GM18502 (cell line): ENCODE measurements at regions not wholly inside any gene's neighbourhood (a gene's known extent, or its start where the extent isn't known, plus 50 kb on each side); places are given as distances from the start of the nearest gene placed in this dataset.
A peak's percentile ranks its signal among the peaks of the same experiment; 100 is the strongest.
"Not testable (repeated sequence)": the region's sequence is repeated elsewhere in the genome, so short reads cannot be mapped to it uniquely, and the experiment has no call there.

ENCODE experiments used
- ATAC-seq: cut with Tn5 transposase; IDR thresholded peaks from one replicate; pipeline ENCODE4 v1.9.1; 2021; ENCODE audit warnings: mild to moderate bottlenecking; ENCODE audit not compliant: unreplicated experiment, poor library complexity

DNA sequence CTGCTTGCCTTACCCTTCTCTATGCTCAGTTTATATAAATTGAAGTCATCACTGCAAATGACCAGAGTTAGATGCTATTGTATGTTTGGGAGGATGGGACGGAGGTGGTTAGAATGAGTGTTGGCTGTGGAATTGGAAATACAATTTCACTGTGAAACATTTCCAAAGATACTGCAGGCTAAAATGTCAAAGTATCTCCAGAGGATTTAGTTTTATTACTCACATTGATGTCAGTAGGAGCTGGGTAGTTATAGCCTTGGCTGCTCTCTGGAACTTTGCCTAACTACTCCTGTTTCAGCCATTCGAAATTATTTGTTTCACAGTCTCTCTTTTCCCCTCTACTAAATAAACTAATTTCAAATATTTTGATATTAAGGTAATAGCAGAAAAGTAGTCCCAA, 92.6 kb upstream of the PPP3CA start:
- no peak for ATAC-seq

DNA sequence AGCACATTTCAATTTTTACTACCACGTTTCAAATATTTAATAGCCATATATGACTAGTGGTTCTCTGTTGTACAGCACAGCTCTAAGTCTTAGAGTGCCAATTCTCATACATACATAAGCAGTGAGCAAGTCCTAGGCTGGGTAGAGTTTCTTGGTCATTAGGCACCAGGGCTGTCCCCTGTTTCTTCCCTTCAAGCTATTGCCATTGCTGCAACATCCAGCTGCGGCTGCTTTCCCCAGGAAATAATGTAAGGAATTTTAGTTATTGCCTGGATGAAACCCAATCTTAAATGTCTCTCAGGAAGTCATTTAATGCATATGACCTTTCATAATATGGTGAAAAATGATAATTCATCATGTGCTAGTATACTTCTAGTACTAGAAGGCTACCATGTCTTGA, 74.1 kb upstream of the PPP3CA start:
- no peak for ATAC-seq

DNA sequence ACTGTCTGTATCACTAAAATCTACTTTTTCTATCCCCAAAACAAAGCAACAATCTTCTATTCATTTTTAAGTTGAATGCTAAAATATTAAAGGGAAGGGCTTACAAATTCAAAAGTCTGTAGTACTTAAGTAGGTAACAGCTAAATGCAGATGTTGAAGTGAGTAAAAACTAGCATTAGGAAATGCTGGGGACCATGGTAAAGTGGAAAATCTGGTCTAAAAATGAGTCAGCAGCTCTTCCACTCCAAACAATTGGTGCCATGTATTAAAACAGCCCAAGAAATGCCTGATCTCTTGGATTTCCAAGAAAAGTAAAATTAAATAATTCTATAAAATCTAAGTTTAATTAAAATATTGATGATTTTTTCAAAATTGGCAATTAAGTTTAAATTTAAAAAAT, 73.3 kb upstream of the PPP3CA start:
- no peak for ATAC-seq

DNA sequence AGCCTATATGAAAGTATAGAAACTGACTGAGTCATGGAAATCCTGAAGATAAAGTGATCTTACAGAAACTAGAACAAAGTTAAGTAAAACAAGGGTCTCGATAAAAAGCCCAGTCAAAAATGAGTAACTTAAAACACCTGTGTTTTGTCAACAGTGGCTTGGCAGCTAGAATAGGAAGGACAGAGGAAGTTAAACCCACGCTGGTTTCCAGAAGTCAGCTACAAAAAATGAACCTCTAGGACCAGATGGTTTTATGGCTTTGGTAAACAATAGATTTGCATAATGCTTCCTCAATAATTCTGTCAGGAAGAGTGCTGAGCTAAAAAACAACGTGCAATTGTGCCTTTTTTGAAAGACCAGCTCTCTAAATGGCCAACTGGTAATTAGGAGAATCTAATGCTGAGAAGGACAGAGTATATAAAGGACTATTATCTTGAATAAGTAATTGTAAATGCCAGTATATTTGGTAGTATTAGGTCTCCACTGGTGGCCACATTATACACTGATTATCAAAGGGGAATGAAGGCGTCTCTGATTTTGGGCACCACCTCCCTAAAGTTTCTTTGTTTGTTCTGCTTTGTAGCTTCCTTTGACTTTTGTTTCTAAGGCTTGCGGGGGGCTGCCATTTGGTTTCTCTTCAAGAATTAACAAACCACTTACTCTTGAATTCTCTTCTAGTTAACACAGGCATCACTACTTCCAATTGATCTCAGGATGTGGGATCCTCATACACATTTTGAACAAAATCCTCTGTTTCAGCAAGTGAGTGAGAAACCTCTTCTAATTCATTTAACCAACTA, 72.2 kb upstream of the PPP3CA start:
- peak; percentile 74 for ATAC-seq

DNA sequence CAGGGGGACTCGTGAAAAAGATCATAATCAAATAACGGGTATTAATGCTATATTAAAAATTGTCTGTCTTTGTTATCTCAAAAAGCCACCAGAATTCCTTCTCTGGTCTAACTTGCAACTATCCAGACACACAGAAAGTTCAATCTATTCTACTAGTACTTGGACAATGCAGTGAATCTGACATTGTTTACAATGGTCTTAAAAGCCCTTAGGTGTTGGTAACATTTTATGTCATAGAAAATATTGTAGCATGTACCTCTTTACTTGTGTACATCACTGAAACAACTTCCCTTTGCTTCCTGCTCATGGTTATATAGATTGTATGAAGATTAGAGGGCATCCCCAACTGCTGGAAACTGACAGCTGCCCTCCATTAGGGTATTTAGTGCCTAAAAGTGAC, 71.1 kb upstream of the PPP3CA start:
- ATAC-seq, result peak; percentile 2

DNA sequence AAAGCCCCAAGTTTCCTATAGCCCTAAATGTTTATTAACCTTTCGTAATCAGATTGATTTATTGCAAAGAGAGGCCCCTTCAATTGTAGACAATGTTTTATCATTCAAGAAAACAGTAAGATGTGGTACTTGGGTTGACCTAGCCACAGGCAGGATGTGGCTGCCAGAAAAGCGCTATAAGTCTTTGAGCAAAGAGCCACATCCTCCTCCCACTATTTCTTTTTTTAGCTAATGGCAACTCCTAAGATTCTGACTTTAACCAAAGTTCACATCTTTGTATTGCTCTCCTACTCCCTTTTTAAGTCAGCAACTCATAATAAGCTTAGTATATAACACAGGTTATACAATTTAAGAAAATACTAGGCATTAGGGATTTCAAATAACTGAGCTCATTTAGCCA, 70.7 kb upstream of the PPP3CA start:
- ATAC-seq, result peak; percentile 85

DNA sequence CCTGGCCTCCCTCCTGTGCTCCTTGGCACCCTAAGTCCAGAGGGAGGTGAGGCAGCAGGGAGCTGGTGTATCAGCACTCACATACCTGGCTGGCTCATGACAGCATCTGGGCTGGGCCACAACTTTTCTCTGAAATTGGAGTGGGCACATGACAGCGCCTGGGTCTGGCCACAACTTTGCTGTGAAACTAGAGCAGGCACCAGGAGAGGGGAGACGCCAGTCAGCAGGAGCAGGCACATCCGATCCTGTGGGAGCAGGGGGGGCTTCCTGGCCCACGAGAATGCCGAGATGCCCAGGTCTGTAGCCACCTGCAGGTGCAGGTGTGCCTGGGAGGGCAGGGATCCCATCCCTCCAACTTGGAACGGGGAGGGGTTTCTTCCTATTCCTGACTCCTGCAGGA, 69.7 kb upstream of the PPP3CA start:
- no peak for ATAC-seq

DNA sequence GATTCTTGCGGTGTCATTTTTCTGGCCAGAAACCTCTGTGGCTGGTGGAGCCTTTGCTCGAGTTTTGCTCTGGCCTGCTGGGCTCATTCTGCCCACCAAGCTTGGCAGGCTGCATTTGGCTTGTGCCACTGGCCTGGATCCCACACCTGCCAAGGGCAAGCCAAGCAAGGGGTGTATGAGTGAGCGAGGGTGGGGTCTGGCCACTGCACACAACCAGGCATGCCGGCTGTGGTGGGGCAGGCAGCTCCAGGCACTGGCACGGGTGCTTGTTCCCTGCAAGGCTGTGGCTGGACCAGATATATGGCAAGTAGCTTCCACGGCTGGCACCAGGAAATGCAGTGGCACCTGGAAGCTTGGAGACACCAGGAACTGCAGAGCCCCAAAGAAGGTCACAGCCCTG, 68.6 kb upstream of the PPP3CA start:
- ATAC-seq, result no peak

DNA sequence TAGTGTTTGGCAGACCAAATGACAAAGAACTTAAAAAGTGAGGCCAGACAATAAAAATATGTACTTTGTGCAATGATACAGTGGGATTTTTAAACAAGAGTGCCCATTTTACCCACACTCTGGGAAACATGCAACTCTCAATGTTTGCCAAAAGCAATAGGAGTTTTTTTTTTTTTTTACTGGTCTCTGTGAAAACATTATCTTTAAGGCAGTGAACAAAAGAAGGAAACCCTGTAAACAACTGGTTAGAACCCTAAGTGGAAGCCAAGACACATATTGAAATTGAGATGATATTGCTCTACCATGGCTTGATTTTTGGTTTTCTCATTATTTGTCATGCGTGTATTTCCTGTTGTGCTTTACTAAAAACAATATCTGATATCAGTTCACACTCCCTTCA, 67.2 kb upstream of the PPP3CA start:
- ATAC-seq, result no peak

DNA sequence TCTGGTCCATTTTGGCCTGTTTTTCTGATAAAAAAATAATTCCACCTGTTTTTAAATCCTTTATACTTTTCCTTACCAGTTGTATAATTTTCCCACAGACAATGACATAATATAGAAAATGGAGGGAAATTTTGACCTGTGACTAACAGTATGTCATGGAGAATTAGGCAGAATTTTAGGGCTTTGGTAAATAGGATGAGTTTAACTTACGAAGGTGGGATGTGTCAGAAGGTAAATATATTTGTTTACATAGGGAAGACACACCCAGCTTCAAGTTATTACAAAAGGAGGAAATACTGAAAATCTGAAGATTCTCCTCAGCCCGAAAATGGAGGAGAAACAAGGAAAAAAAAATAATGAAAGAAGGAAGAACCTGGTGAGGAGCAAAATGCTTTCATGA, 64.6 kb upstream of the PPP3CA start:
- no peak for ATAC-seq

DNA sequence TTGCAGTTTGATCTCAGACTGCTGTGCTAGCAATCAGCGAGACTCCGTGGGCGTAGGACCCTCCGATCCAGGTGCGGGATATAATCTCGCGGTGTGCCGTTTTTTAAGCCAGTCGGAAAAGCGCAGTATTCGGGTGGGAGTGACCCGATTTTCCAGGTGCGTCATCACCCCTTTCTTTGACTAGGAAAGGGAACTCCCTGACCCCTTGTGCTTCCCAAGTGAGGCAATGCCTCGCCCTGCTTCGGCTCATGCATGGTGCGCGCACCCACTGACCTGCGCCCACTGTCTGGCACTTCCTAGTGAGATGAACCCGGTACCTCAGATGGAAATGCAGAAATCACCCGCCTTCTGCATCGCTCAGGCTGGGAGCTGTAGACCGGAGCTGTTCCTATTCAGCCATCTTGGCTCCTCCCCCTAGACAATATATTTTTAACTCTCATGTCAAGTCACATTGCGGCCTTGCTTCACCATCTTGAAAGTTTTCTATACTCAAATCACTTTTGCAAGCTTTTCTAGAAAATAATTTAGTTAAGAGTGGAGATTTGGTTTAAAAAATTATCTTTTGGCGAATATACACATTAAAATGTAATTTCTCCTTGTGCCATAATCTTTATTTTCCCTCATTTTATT, 64.1 kb upstream of the PPP3CA start:
- not testable (repeated sequence) for ATAC-seq

DNA sequence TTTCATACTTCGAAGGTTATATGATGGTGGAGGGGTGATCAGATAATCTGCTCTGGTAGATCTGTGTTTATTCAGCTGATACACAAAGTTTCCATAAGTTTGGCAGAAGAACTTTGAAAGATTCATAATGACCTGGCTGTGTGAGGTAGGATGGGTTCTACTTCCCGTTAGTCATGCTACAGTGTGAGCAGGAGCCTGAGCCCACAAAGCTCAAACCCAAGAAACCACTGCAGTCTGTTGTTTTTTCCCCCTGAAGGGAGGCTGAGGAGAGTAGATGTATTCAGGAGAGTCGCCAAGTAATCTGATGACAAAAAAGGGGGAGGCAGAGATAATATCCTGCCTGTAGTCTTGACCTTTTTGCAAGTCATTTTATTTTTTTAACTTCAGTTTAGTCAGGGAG, 52.8 kb upstream of the PPP3CA start:
- ATAC-seq, result no peak

DNA sequence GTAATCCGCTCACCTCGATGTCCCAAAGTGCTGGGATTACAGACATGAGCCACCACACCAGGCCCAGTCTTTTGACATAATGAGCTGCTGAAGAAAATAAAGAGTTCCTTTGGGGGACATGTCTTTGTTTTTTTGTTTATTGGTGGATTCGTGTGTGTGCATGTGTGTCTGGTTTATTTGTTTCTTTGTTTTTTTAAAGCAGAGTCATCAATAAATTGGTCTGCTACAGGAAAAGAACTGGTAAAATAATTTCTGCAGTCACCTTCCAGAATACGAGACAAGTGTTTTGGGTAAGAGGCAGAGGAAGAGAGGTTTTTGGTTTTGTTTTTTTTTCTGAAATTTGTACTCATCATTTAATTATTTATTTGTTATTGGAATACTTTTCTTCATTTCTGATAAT, 51.5 kb upstream of the PPP3CA start:
- ATAC-seq, result no peak
